GM23338 (cell line): ENCODE measurements at regions not wholly inside any gene's neighbourhood (a gene's known extent, or its start where the extent isn't known, plus 50 kb on each side); places are given as distances from the start of the nearest gene placed in this dataset.

Source experiments
- ATAC-seq: fragments of 200-7000 bp; cut with Tn5 transposase; 3 replicates; pipeline ENCODE4 v1.9.1; 2020
- DNase-seq: peaks from one replicate; pipeline ENCODE4 v3.0.0-alpha.2; 2015; ENCODE audit warnings: low spot score
- H2AFZ ChIP-seq: fragments of 200-600 bp; sonication (generic); 2 replicates; pipeline ENCODE4 v1.8.0; 2016; ENCODE audit warnings: antibody characterized with exemption, mild to moderate bottlenecking, moderate library complexity
- H3F3A ChIP-seq: fragments of 200-600 bp; sonication (generic); replicated peaks from 2 replicates; pipeline ENCODE4 v1.8.0; 2017; ENCODE audit warnings: antibody characterized with exemption, mixed run types, low read depth
- H3K27ac ChIP-seq: fragments of 200-600 bp; sonication (generic); 2 replicates; pipeline ENCODE4 v1.6.1; 2016; ENCODE audit warnings: low read depth
- H3K27me3 ChIP-seq: fragments of 200-600 bp; sonication (generic); 2 replicates; pipeline ENCODE4 v1.8.0; 2016; ENCODE audit warnings: mild to moderate bottlenecking, mixed run types, moderate library complexity; ENCODE audit not compliant: insufficient read depth
- H3K36me3 ChIP-seq: fragments of 200-600 bp; sonication (generic); 2 replicates; pipeline ENCODE4 v1.8.0; 2016; ENCODE audit warnings: mild to moderate bottlenecking; ENCODE audit not compliant: insufficient read depth
- H3K4me1 ChIP-seq: fragments of 200-600 bp; sonication (generic); 2 replicates; pipeline ENCODE4 v1.8.0; 2016; ENCODE audit warnings: mild to moderate bottlenecking, moderate library complexity; ENCODE audit not compliant: insufficient read depth
- H3K4me2 ChIP-seq: fragments of 200-600 bp; sonication (generic); 2 replicates; pipeline ENCODE4 v1.7.1; 2017; ENCODE audit warnings: mixed run types
- H3K4me3 ChIP-seq: fragments of 200-600 bp; sonication (generic); 2 replicates; pipeline ENCODE4 v1.6.1; 2016; ENCODE audit warnings: mixed run types
- H3K79me2 ChIP-seq: fragments of 200-600 bp; sonication (generic); replicated peaks from 2 replicates; pipeline ENCODE4 v1.8.0; 2017; ENCODE audit warnings: mild to moderate bottlenecking; ENCODE audit not compliant: insufficient read depth
- H3K9me2 ChIP-seq: fragments of 200-600 bp; sonication (generic); 2 replicates; pipeline ENCODE4 v1.8.0; 2017; ENCODE audit not compliant: insufficient read depth
- H4K20me1 ChIP-seq: fragments of 200-600 bp; sonication (generic); replicated peaks from 2 replicates; pipeline ENCODE4 v1.8.0; 2017; ENCODE audit warnings: mild to moderate bottlenecking; ENCODE audit not compliant: insufficient read depth
- H3K27ac Mint-ChIP-seq: 2 replicates; pipeline ENCODE4 v1.8.0; 2020; ENCODE audit warnings: inconsistent platforms, mild to moderate bottlenecking, moderate library complexity, mixed read lengths
- H3K27me3 Mint-ChIP-seq: 3 replicates; pipeline ENCODE4 v1.8.0; 2022; ENCODE audit warnings: low read depth, mild to moderate bottlenecking, moderate library complexity, mixed read lengths, inconsistent platforms; ENCODE audit not compliant: insufficient read depth, poor library complexity
- H3K36me3 Mint-ChIP-seq: 3 replicates; pipeline ENCODE4 v1.8.0; 2021; ENCODE audit warnings: low read depth, mild to moderate bottlenecking, inconsistent platforms, moderate library complexity, mixed read lengths
- H3K4me1 Mint-ChIP-seq: 3 replicates; pipeline ENCODE4 v1.8.0; 2020; ENCODE audit warnings: mild to moderate bottlenecking, inconsistent platforms, mixed read lengths
- H3K4me3 Mint-ChIP-seq: 3 replicates; pipeline ENCODE4 v1.8.0; 2021; ENCODE audit warnings: moderate library complexity, mild to moderate bottlenecking, inconsistent platforms, mixed read lengths
- H3K9me3 Mint-ChIP-seq: 3 replicates; pipeline ENCODE4 v1.8.0; 2020; ENCODE audit warnings: moderate library complexity, mild to moderate bottlenecking, inconsistent platforms, mixed read lengths
- CREB1 ChIP-seq: fragments of 250-450 bp; sonication (Bioruptor Pico); IDR thresholded peaks from 2 replicates; pipeline ENCODE4 v1.5.0; 2020; ENCODE audit warnings: low read depth, mild to moderate bottlenecking, moderate library complexity
- EZH2 ChIP-seq: fragments of 200-600 bp; sonication (generic); IDR thresholded peaks from one replicate; pipeline ENCODE4 v1.8.0; 2017; ENCODE audit warnings: antibody characterized with exemption, mild to moderate bottlenecking, low read depth; ENCODE audit not compliant: unreplicated experiment
- EZH2phosphoT487 ChIP-seq: fragments of 200-600 bp; sonication (generic); IDR thresholded peaks from one replicate; pipeline ENCODE4 v1.8.1; 2018; ENCODE audit warnings: antibody characterized with exemption; ENCODE audit not compliant: unreplicated experiment
- POLR2AphosphoS5 ChIP-seq: IDR thresholded peaks from 2 replicates; pipeline ENCODE4 v1.6.1; 2016; ENCODE audit warnings: antibody characterized with exemption, low read depth
- STAT1 ChIP-seq: IDR thresholded peaks from one replicate; pipeline ENCODE4 v1.6.1; 2016; ENCODE audit warnings: antibody characterized with exemption; ENCODE audit not compliant: unreplicated experiment
- ZNF331 ChIP-seq: fragments of 250-450 bp; sonication (Bioruptor Pico); IDR thresholded peaks from 2 replicates; pipeline ENCODE4 v1.5.0; 2020; ENCODE audit warnings: low read depth, mild to moderate bottlenecking, moderate library complexity
- ZNF462 ChIP-seq: fragments of 250-450 bp; sonication (Bioruptor Pico); IDR thresholded peaks from 2 replicates; pipeline ENCODE4 v1.5.0; 2020; ENCODE audit warnings: mild to moderate bottlenecking, moderate library complexity
- TF ChIP-seq, protein P1 (sequence below): IDR thresholded peaks from one replicate; pipeline ENCODE4 v1.6.1; 2018; ENCODE audit warnings: antibody characterized with exemption; ENCODE audit not compliant: unreplicated experiment
- TF ChIP-seq, protein P2 (sequence below), 2 experiments: fragments of 200-600 bp in 1 of 2; sonication (generic) in 1 of 2; conservative IDR thresholded peaks; 2 replicates each; pipeline versions ENCODE4 v1.5.1 to v1.6.1; 2016 to 2017; ENCODE audit warnings: antibody characterized with exemption in 2 of 2, low read depth in 2 of 2, mild to moderate bottlenecking in 2 of 2, moderate library complexity in 1 of 2

- ATAC-seq = no peak
- no peaks in the 10 kb centered on the region for H3K27me3 Mint-ChIP-seq
- H3K27me3 ChIP-seq = no peaks in the 10 kb centered on the region
- no peaks in the 10 kb centered on the region for H3K9me2 ChIP-seq
- H3K36me3 ChIP-seq = no peaks in the 10 kb centered on the region
- TF ChIP-seq, protein P1, sequence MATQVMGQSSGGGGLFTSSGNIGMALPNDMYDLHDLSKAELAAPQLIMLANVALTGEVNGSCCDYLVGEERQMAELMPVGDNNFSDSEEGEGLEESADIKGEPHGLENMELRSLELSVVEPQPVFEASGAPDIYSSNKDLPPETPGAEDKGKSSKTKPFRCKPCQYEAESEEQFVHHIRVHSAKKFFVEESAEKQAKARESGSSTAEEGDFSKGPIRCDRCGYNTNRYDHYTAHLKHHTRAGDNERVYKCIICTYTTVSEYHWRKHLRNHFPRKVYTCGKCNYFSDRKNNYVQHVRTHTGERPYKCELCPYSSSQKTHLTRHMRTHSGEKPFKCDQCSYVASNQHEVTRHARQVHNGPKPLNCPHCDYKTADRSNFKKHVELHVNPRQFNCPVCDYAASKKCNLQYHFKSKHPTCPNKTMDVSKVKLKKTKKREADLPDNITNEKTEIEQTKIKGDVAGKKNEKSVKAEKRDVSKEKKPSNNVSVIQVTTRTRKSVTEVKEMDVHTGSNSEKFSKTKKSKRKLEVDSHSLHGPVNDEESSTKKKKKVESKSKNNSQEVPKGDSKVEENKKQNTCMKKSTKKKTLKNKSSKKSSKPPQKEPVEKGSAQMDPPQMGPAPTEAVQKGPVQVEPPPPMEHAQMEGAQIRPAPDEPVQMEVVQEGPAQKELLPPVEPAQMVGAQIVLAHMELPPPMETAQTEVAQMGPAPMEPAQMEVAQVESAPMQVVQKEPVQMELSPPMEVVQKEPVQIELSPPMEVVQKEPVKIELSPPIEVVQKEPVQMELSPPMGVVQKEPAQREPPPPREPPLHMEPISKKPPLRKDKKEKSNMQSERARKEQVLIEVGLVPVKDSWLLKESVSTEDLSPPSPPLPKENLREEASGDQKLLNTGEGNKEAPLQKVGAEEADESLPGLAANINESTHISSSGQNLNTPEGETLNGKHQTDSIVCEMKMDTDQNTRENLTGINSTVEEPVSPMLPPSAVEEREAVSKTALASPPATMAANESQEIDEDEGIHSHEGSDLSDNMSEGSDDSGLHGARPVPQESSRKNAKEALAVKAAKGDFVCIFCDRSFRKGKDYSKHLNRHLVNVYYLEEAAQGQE = no peak
- no peak for TF ChIP-seq EZH2phosphoT487
- TF ChIP-seq, protein P2, sequence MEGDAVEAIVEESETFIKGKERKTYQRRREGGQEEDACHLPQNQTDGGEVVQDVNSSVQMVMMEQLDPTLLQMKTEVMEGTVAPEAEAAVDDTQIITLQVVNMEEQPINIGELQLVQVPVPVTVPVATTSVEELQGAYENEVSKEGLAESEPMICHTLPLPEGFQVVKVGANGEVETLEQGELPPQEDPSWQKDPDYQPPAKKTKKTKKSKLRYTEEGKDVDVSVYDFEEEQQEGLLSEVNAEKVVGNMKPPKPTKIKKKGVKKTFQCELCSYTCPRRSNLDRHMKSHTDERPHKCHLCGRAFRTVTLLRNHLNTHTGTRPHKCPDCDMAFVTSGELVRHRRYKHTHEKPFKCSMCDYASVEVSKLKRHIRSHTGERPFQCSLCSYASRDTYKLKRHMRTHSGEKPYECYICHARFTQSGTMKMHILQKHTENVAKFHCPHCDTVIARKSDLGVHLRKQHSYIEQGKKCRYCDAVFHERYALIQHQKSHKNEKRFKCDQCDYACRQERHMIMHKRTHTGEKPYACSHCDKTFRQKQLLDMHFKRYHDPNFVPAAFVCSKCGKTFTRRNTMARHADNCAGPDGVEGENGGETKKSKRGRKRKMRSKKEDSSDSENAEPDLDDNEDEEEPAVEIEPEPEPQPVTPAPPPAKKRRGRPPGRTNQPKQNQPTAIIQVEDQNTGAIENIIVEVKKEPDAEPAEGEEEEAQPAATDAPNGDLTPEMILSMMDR (conservative IDR thresholded peaks at IDR 0.05; ENCODE audit: low read depth in 2 of 2) = no peak
- no peak for TF ChIP-seq EZH2
- TF ChIP-seq ZNF462 (CRISPR knock-in tag) = no peak
- TF ChIP-seq STAT1 = no peak
- TF ChIP-seq POLR2AphosphoS5 = no peak
- TF ChIP-seq ZNF331 = no peak
- TF ChIP-seq CREB1 = no peak
- no peaks in the 10 kb centered on the region for H3K79me2 ChIP-seq
- H3F3A ChIP-seq = no peaks in the 10 kb centered on the region
- H3K9me3 Mint-ChIP-seq = no peaks in the 10 kb centered on the region; the same call in 2 of the 3 replicates
- peaks cover 8% of the 10 kb centered on the region; the same call in 2 of the 3 replicates for H3K4me1 Mint-ChIP-seq
- no peaks in the 10 kb centered on the region for H3K36me3 Mint-ChIP-seq
- no peak overlapping the region for H2AFZ ChIP-seq
- no peaks in the 10 kb centered on the region for H4K20me1 ChIP-seq
- no peak overlapping the region for H3K27ac ChIP-seq
- H3K4me3 Mint-ChIP-seq = no peak overlapping the region
- H3K4me1 ChIP-seq = peaks cover 24% of the 10 kb centered on the region
- no peak for DNase-seq
- H3K27ac Mint-ChIP-seq = no peak overlapping the region
- H3K4me3 ChIP-seq = no peak overlapping the region
- H3K4me2 ChIP-seq = no peak overlapping the region
These were observed 142.8 kb upstream of the PDE4D start for GRCh38 chr5:60036192-60036938.
